SU-DHL-6 (cell line): ENCODE measurements at regions not wholly inside any gene's neighbourhood (a gene's known extent, or its start where the extent isn't known, plus 50 kb on each side); places are given as distances from the start of the nearest gene placed in this dataset.

Source experiments
- EZH2phosphoT487 ChIP-seq: fragments of 200-600 bp; sonication (generic), shearing (Covaris generic); conservative IDR thresholded peaks from 2 replicates; pipeline ENCODE4 v1.6.1; 2018; ENCODE audit warnings: mild to moderate bottlenecking, antibody characterized with exemption, low read length, moderate library complexity, mixed read lengths
- TF ChIP-seq, protein P1 (sequence below): fragments of 200-600 bp; sonication (generic); IDR thresholded peaks from one replicate; pipeline ENCODE4 v1.5.1; 2017; ENCODE audit warnings: antibody characterized with exemption, mild to moderate bottlenecking, low read length, moderate library complexity; ENCODE audit not compliant: insufficient read depth, poor library complexity, severe bottlenecking

DNA sequence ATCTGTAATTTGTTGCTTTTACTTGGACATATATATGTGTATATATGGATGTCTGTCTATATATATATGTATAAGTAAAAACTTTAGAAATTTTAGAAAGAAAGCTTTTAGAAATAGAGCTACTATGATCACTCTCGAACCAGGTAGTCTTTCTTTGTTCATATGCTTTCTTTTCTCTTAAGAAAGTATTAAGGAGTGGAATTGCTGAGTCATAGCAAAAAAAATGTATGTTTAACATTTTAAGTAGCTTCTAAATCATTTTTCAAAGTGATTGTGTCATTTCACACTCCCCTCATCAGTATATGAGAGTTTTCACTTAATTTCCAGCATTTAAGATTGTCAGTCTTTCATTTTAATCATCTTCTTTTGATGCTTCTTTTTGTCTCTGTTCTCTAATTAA lies 447.9 kb upstream of the TECRL start:
- TF ChIP-seq, protein P1, sequence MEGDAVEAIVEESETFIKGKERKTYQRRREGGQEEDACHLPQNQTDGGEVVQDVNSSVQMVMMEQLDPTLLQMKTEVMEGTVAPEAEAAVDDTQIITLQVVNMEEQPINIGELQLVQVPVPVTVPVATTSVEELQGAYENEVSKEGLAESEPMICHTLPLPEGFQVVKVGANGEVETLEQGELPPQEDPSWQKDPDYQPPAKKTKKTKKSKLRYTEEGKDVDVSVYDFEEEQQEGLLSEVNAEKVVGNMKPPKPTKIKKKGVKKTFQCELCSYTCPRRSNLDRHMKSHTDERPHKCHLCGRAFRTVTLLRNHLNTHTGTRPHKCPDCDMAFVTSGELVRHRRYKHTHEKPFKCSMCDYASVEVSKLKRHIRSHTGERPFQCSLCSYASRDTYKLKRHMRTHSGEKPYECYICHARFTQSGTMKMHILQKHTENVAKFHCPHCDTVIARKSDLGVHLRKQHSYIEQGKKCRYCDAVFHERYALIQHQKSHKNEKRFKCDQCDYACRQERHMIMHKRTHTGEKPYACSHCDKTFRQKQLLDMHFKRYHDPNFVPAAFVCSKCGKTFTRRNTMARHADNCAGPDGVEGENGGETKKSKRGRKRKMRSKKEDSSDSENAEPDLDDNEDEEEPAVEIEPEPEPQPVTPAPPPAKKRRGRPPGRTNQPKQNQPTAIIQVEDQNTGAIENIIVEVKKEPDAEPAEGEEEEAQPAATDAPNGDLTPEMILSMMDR: no peak
- no peak for TF ChIP-seq EZH2phosphoT487
